ENCODE measurements at regions not wholly inside any gene's neighbourhood (a gene's known extent, or its start where the extent isn't known, plus 50 kb on each side); places are given as distances from the start of the nearest gene placed in this dataset.
"Not testable (repeated sequence)": the region's sequence is repeated elsewhere in the genome, so short reads cannot be mapped to it uniquely, and the experiment has no call there.

DNA sequence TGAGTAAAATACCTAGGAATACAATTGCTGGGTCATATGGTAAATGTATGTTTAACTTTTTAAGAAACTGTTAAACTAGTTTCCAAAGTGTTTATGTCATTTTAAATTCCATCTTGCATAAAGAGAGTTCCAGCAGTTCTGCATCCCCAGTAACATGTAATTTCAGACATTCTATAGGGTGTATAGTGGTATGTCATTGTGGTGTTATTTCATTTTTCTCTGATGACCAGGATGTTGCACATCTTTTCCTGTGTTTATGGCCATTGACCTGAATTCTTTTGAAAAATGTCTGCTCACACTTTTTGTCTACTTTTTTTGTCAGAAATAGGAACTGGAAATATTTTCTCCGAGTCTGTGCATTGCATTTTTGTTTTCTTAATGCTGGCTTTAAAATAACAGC is 128.9 kb downstream of the TMEM200A start:
- no peak for DNase-seq

DNA sequence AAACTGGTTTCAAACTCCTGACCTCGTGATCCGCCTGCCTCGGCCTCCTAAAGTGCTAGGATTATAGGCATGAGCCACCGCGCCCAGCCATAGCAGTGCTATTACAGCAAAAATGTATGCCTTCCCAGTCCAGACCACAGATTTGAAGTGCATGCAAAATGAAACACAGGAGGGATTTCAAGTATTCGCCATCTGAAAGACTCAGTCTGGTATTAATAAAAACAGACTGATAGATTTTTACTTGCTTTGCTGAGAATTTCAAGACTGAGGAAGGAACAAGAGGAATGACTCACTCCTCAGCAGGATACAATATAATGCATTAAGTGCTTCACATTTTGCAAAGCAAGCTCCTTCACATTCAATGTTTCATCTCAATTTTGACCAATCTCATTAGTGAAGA is 134.9 kb downstream of the TMEM200A start:
- no peak for DNase-seq

DNA sequence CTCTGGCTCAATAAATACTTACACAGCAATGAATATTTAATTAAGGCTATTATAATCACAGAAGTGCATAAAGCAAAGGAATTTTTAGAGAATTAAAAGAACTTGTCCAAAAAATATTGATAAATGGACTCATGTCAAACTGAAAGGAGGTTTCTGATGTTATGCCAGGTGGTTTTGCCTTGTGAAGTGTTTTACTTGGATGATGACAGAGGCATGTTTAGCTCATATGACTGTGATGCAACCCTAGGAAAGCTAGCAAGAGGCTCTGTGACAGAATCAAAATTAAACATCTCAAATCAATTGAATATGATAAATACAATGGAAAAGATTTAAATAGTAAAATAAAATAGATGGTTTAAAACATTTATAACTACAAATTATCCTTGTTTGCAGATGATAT is 137.3 kb downstream of the TMEM200A start:
- no peak for DNase-seq

DNA sequence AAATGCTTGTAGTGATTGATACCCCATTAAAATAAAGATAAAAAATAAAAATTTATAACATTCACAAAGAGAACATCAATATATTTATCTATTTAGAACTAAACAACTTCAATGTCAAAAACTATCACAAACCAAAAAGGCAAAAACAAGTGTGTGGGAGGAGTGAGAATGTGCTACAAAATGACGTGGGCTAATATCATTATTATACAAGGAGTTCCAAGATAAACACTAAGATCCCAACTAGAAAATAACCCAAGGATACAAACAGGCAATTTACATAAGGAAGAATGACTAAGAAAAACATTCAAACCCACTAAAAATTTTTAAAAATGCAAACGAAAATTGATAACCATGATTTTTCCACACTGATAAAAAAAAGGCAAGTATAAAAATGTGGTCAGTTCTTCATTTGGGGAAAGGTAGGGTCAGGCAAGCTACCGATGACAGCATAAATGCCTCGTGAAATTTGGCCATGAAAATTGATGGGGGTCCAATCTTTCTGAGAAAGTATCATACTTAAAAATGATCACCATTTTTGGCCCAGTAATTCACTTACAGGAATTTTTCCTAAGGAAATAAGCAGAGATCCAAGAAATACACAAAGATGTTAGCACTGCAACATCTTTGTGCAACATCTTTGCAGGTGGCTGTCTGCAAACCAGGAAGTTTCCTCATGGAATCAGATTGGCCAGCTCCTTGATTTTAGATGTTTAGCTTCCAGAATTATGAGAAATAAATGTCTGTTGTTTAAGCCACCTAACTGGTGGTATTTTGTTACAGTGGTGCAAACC is 140.2 kb downstream of the TMEM200A start:
- no peak for DNase-seq

DNA sequence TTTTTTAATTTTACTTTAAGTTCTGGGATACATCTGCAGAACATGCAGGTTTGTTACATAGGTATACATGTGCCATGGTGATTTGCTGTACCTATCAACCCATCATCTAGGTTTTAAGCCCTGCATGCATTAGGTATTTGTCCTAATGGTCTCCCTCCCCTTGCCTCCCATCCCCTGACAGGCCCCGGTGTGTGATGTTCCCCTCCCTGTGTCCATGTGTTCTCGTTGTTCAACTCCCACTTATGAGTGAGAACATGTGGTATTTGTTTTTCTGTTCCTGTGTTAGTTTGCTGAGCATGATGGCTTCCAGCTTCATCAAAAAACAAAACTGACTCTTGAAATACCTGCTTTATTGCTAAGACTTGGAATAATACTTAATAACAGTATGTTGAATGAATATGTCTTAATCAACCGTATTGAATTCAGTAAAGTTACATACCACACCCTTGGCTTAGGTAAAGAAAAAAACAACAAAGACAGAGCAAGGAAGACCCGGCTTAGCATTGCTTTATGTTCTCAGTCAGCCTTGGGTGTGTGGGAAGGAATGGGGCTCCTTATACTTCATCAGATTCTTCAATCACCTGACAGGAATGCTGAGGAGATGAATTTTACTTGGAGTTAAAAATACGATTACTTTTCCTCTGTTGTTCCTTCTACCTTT is 141.3 kb downstream of the TMEM200A start:
- not testable (repeated sequence) for DNase-seq

DNA sequence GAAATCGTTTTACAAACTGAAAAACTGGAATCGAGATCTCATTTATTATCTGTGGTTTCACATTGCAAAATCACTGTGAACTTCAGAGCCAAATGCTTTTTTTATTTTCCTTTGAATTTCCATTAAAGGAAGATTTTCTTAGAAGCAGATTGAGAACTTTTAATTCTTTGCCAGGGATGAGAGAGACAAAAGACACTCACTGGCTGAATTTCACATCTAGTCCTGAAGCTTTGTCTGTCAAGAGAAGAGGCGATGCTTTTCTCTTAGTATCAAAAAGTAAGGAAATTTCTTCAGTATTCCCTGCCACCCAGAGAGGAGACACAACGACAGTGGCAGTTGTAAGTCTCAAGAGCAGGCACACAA is 141.8 kb downstream of the TMEM200A start:
- no peak for DNase-seq

DNA sequence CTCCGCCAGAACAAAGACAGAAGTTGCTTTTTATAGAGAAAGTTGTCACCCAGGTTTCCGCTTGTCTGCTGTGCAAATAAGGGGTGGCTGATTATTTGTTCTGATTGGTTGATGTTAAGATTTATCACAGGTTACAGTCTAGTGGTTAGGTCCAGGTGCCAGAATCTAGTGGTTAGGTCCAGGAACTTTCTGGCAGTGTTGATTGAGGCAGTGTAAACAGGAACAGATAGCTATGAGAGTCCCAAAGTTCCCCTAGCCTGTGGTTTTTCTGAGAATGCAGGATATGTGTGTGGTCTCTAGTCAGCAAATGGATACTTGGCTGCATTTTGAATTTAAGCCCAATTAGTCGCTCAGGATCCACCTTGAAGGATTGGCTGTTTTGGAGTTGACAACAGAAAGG is 148.0 kb downstream of the TMEM200A start:
- DNase-seq: peak; percentile 87

DNA sequence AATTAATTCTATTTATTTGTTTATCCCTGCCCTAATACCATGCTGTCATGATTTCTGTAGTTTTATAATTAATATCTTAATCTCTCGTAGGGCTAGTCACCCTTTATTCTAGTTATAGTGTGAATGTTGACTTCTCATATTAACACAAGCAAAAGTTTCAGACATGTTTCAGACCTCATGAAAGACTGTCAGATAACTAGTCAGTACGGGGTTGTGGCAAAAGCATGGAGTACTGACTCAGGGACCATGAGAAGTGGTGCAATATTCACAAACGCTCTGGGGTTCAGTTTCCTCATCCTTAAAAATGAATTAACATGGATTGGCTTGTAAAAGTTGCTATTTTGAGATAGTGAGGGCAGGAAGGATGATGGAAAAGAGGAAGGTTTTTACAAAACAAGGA is 148.9 kb downstream of the TMEM200A start:
- DNase-seq: no peak

DNA sequence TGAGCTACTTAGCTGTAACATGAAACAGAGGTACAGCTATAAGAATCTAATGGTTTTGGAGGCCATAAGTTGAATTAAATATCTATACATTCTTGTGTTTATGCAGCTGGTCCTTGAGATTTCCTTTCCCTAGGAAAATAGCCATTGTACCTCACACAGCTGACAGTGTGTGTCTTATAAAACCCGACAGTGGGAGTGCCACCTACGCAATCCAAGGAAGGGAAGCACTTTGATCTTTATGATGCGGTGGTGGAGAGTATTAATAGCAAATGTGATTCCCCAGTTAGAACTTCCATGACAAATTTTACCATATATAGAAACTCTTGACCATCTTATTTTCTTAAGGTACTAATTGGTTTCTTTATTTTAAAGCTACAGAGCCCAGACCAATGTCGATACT is 149.5 kb downstream of the TMEM200A start:
- DNase-seq: no peak

DNA sequence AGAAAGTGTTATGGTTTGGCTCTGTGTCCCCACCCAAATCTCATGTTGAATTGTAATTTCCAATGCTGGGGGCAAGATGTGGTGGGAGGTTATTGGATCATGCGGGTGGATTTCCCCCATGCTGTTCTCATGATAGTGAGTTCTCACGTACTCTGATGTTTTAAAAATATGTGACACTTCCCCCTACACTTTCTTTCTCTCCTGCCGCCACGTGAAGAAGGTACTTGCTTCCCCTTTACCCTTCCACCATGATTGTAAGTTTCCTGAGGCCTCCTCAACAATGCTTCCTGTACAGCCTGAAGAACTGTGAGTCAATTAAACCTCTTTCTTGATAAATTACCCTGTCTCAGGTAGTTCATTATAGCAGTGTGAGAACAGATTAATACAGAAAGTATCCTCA is 150.8 kb downstream of the TMEM200A start:
- DNase-seq: no peak

DNA sequence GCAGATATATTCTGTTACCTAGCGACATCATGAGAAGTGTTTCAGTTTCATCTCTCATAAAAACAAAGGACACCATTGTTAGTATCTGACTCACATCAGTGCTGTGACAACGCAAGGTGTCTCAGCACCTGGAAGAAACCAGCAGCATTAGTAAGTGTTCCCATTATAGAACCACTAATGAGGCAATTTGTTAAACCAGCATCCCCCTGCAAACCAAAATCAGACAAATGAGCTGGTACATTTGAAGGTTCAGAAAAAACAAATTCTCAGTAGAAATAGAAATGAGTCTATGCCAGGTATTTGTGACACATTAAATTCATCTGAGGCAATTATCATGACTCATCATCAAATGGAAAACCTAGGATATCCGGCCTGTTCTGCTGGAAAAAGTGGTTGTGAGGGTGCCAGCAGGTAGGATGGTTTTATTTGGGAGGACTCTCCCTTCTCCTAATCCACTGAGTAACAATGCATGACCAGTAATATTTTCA is 151.7 kb downstream of the TMEM200A start:
- peak; percentile 37 for DNase-seq

DNA sequence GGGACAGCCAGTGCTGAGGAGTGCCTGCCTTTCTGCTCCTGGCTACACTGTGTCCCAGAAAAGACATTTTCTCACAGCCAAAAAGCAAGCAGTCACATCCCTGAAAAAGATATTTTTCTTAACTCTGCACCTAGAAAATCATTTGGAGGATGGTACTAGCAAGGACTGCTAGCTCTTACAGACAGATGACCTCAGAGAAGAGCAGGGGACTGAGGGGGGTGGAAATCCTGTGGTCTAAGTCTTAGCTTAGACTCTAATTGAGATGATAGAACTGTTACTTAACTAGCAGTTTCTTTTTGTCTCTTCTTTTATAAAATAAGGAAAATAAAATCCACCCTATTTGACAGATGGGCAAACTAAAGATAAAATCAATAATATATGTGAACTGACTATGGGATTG is 152.8 kb downstream of the TMEM200A start:
- no peak for DNase-seq

DNA sequence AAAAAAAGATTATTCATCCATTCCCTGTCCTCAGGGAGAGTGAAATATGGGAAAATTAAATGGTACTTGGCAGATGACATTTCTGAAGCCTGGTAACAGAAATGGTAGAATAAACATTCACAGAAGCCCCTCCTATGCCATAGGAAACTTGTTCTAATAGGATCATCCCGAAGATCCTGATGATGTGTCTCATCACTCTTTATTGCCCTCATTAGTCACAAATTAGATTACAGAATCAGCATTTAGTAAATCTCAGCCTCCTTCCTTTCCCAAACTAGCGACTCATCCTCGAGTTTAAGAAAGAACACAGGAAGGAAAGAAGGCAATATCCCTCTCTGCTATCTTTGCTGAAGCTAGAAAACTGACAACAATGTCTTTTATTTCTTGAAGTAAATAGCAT is 154.4 kb downstream of the TMEM200A start:
- DNase-seq: no peak

DNA sequence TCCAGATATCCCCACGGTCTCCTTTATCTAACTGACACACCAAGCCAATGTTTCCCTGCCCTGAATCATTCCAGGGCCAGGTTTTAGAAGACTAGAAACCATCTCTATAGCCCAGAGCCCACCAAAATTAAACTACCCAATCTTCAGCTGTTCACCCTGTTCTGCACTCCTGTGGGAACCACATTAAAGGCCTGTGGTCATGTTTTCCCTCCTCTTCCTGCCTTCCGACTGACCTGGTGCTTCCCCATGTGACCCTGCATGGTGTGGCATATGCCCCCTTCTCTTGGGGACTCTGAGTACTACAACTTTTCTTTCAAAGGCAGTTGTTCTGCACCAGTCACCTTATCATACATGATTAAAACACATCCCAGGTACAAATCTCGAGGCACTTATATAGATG is 155.0 kb downstream of the TMEM200A start:
- DNase-seq: no peak

DNA sequence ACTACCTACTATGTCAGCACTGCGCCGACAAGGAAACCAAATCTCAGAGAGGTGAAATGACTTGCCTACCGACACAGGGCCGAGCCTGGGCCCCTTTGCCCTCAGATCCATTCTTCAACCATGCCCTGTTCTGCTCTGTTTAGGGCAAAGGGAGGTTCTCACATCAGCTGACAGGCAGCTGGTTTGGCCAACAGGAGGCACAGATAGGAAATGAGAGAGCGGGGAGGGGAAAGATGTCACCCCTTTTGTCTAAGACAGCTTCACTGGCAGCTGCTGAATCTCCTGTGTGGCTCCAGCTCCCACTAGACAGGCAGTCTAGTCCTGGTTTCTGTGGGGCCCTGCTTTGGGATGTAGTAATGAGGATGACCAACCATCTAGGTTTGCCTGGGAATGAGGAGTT is 158.7 kb downstream of the TMEM200A start:
- DNase-seq: no peak

DNA sequence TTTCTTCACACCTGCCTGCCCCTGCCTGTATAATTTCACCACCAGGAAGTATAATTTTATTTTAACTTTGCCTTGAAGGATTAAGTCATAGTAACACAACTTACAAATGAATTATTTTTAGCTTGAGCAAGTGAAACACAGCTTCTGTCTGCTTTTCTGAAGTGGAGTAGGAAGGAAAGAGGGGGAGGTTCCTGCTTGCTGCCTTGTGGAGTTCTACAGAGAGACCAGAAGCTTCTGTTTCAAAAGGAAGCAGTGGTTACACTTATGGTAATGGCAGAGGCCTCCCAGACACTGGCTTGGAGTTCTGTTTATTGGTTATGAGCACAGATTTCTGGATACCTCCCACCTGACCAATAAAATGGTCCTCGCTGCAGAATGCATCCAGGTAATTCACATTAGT is 159.6 kb downstream of the TMEM200A start:
- DNase-seq: no peak

DNA sequence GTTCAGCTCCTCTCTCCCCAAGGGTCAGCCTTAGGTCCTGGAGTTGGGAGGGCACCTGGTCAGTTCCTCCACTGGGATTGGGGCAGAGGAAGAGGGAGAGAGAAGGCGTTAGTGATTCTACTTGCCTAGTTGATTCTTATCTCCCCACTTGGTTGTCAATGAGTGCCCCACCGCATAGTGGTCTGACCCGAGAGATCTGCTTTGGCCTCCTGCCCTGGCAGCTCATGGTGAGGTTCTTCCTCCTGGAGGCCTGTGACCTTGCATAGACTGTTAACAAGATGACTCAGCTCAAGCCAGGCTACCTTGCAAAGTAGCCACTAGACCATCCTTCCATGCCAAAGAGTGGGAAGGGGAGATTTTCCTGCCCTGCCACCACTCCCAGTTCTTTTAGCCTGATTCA is 160.6 kb downstream of the TMEM200A start:
- no peak for DNase-seq

DNA sequence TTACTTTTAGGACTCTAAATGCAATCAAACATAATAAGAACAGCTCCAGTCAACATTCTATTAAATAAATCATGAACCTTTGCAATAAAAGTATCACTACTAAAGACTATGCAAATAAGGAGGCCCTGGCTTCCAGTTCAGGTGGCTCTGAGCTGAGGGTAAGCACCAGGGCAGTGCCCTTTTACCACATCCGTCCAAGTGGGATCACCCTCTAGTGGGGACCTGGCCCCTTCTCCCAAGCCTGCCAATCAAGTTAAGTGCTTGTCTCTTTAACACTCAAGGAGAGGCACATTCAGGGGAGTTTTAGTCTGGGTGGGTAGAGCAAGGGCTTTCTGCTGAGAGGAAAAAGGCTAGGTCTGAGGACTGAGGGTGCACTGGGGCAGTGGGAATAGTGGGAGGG is 161.4 kb downstream of the TMEM200A start:
- no peak for DNase-seq

DNA sequence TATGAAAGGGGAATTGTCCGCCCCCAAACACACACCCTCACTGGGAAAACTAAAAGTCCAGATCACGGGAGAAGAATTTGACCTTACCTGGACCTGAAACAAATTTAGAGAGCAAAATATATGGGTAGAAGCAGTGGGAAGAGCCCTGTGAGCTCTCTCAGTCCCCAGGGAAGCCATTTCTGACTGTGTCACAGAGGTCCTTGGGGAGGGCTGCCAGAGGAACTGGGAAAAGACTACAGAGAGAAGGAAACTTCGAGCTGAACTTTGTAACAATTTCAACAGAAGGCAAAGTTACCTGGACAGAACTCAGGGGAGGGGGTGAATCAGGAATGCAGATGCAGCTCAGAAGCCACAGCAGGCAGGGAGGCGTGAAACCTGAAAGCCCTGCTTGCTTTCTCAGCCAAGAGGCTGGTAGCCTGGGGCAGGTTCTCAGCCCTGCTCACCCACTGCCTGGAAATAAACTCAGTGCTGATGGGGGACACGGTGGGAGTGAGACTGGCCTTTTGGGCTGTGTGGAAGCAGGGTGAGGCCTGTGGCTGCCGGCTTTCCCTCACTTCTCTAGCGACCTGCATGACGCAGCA is 163.8 kb downstream of the TMEM200A start:
- DNase-seq: no peak

DNA sequence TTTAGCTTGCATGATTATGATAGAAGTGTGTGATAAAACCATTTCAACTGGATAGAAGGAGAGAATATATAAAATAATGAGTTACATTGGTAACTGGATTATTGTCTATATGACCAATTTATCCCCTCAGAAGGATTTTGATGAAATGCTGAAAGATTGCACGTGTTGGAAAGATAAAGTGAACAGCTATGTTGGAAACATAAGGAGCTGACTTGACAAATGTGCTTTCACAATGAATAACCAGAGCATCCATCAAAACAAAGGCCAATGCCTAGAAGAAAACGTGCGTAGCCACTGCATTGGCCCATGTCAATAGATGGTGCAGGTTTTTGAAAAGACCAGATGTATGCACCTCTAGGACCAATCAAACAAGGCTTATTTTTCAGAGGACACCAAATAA is 168.8 kb downstream of the TMEM200A start:
- DNase-seq: no peak

DNA sequence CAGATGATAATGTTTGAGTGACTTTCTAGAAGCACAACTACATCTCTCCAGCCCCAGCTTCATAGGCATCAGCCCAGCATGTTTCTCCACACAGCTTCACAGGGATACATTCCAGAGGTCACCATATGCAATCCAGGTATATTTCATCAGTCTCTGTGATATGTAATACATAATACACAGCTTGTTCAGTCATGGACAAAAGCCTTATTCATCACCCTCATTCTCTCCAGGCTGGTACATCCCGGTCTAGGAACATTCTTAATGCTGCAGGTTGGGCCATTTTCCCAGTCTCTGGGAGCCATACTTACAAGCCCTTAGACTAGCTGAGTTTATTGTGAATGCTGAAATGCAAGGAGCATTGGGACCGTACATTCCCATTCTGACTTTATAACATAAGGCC is 169.4 kb downstream of the TMEM200A start:
- DNase-seq: no peak

DNA sequence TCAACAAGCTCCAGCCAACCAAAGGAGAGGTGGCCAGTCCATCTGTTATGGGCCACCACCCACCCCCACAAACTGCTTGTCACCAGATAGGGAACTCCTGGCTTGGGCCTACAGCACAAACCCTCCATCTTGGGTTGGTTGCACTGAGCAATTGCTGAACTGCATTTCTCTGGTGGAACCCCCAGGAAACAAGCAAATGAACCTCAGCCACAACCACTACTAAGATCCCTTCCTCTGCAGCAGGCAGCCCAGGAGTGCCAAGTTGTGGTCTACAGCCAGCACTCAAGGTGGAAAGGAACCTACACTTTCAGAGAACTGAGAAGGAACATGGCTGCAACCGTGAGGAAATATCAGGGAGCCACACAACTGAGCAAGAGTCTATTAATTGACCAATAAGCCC is 171.6 kb downstream of the TMEM200A start:
- no peak for DNase-seq

DNA sequence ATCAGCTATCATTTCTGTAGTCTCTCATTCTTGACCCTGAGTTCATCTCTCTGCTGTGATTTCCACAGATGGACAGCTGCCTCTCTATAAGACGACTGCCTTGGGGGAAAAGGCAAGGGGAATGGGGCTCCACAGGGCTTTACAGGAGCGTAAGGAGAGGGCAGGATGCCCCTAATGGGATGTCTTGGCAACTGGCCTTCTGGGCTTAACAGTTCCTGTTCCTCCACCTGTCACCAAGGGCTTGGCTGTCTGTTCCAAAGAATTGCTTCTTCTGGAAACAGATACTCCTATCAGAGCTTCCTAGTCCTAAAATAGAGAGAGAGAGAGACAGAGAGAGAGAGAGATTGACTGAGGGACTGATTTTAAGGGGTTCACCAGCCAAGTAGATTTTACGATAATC is 181.9 kb downstream of the TMEM200A start:
- no peak for DNase-seq

DNA sequence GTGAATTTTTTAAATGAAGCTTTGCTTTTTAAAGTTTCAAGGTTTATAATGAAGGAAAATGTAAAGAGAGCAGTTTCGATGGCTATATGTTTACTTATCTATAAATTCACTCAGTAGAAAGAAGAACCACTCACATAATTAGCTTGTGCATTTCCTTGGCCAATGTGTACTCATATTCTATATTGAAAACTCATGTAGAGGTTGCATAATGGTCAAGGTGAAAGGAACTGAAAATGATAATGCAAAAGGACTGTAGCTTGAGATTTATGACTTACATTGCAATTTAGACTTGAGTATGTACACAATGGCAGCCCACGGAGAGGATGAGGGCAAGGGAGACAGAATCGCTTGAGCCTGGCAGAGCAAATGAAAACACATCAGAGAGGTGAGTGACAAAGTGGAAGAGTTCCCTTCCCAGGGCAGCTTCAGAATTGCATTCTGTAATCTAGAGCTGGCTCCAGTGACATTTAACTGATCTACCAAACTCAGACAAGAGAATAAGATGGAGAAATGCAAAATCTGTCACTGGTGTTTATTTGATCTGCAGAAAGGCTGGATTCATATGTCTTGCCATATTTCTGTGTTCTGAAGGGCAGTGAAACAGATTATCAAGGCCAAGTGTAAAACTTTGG is 191.8 kb downstream of the TMEM200A start:
- no peak for DNase-seq
